WTC11 (cell line): ENCODE measurements at regions not wholly inside any gene's neighbourhood (a gene's known extent, or its start where the extent isn't known, plus 50 kb on each side); places are given as distances from the start of the nearest gene placed in this dataset.

Experiments
- ATAC-seq: fragments of 200-7000 bp; cut with Tn5 transposase; 2 replicates; pipeline ENCODE4 v1.10.0; 2021; ENCODE audit warnings: mild to moderate bottlenecking, moderate library complexity
- CTCF ChIA-PET: fragments of 300-600 bp; sonication (Branson Sonifier 250); formaldehyde crosslinking; loops from one replicate; lab custom pipeline; 2021; ENCODE audit warnings: antibody characterized with exemption; lab: Charles Lee
- POLR2A ChIA-PET: fragments of 350-600 bp; sonication (Branson Sonifier 250); formaldehyde crosslinking; loops from one replicate; lab custom pipeline; 2021; ENCODE audit warnings: antibody characterized with exemption; lab: Charles Lee
- DNase-seq: peaks from one replicate; pipeline ENCODE4 v3.0.0; 2021; ENCODE audit warnings: low spot score
- H3K27ac Mint-ChIP-seq: 2 replicates; pipeline ENCODE4 v1.8.0; 2021; ENCODE audit warnings: mixed read lengths
- H3K27me3 Mint-ChIP-seq: 2 replicates; pipeline ENCODE4 v1.8.0; 2021; ENCODE audit warnings: low read depth, mild to moderate bottlenecking, moderate library complexity, mixed read lengths
- H3K36me3 Mint-ChIP-seq: 2 replicates; pipeline ENCODE4 v1.8.0; 2021; ENCODE audit warnings: mixed read lengths
- H3K4me1 Mint-ChIP-seq: 2 replicates; pipeline ENCODE4 v1.8.0; 2022; ENCODE audit warnings: mixed read lengths
- H3K4me3 Mint-ChIP-seq: 2 replicates; pipeline ENCODE4 v1.8.0; 2021; ENCODE audit warnings: mild to moderate bottlenecking, moderate library complexity, mixed read lengths
- H3K9me3 Mint-ChIP-seq: 2 replicates; pipeline ENCODE4 v1.8.0; 2021; ENCODE audit warnings: mixed read lengths
- AFF4 ChIP-seq: sonication (generic); formaldehyde crosslinking; IDR thresholded peaks from 2 replicates; pipeline ENCODE4 v1.8.1; 2023; ENCODE audit warnings: mild to moderate bottlenecking, missing genetic modification reagents, borderline replicate concordance
- CREB1 ChIP-seq: sonication (generic); formaldehyde crosslinking; IDR thresholded peaks from 2 replicates; pipeline ENCODE4 v1.8.0; 2023; ENCODE audit warnings: mild to moderate bottlenecking, missing genetic modification reagents
- ELF4 ChIP-seq: sonication (generic); formaldehyde crosslinking; IDR thresholded peaks from 2 replicates; pipeline ENCODE4 v1.8.1; 2022; ENCODE audit warnings: low read depth, mild to moderate bottlenecking, moderate library complexity, missing genetic modification reagents
- ETV6 ChIP-seq: sonication (generic); formaldehyde crosslinking; IDR thresholded peaks from 2 replicates; pipeline ENCODE4 v1.8.1; 2022; ENCODE audit warnings: mild to moderate bottlenecking, missing genetic modification reagents
- FOXJ3 ChIP-seq: sonication (generic); formaldehyde crosslinking; IDR thresholded peaks from 2 replicates; pipeline ENCODE4 v1.9.0; 2021; ENCODE audit warnings: missing genetic modification reagents, mild to moderate bottlenecking, borderline replicate concordance
- FOXP1 ChIP-seq: sonication (generic); formaldehyde crosslinking; IDR thresholded peaks from 2 replicates; pipeline ENCODE4 v1.8.0; 2022; ENCODE audit warnings: missing genetic modification reagents, mild to moderate bottlenecking, moderate library complexity, borderline replicate concordance
- GABPB1 ChIP-seq: sonication (generic); formaldehyde crosslinking; IDR thresholded peaks from 2 replicates; pipeline ENCODE4 v1.8.1; 2023; ENCODE audit warnings: mild to moderate bottlenecking, missing genetic modification reagents
- GTF2I ChIP-seq: fragments of 250-450 bp; sonication (Bioruptor Pico); conservative IDR thresholded peaks from 2 replicates; pipeline ENCODE4 v1.4.0; 2021; ENCODE audit warnings: mild to moderate bottlenecking
- IRF2 ChIP-seq: sonication (generic); formaldehyde crosslinking; IDR thresholded peaks from 2 replicates; pipeline ENCODE4 v1.8.0; 2022; ENCODE audit warnings: low read depth, missing genetic modification reagents, borderline replicate concordance
- JUN ChIP-seq: sonication (generic); formaldehyde crosslinking; IDR thresholded peaks from 2 replicates; pipeline ENCODE4 v1.8.0; 2023; ENCODE audit warnings: mild to moderate bottlenecking, missing genetic modification reagents
- RORB ChIP-seq: fragments of 250-450 bp; sonication (Bioruptor Pico); IDR thresholded peaks from 2 replicates; pipeline ENCODE4 v1.9.0; 2021; ENCODE audit warnings: mild to moderate bottlenecking
- ZNF317 ChIP-seq: sonication (generic); formaldehyde crosslinking; IDR thresholded peaks from 2 replicates; pipeline ENCODE4 v1.8.1; 2023; ENCODE audit warnings: low read depth, mild to moderate bottlenecking, moderate library complexity, missing genetic modification reagents, borderline replicate concordance
- ZNF396 ChIP-seq: fragments of 250-450 bp; sonication (Bioruptor Pico); IDR thresholded peaks from 2 replicates; pipeline ENCODE4 v1.8.0; 2021; ENCODE audit warnings: mild to moderate bottlenecking, moderate library complexity, borderline replicate concordance
- ZNF416 ChIP-seq: fragments of 250-450 bp; sonication (Bioruptor Pico); IDR thresholded peaks from 2 replicates; pipeline ENCODE4 v1.9.0; 2021; ENCODE audit warnings: mild to moderate bottlenecking, inconsistent platforms
- ZNF512 ChIP-seq: sonication (generic); formaldehyde crosslinking; IDR thresholded peaks from 2 replicates; pipeline ENCODE4 v1.8.1; 2022; ENCODE audit warnings: missing genetic modification reagents, borderline replicate concordance
- ZNF532 ChIP-seq: fragments of 250-450 bp; sonication (Bioruptor Pico); IDR thresholded peaks from 2 replicates; pipeline ENCODE4 v1.9.0; 2021; ENCODE audit warnings: mild to moderate bottlenecking, borderline replicate concordance
- TF ChIP-seq, protein P1 (sequence below): sonication (generic); formaldehyde crosslinking; IDR thresholded peaks from 2 replicates; pipeline ENCODE4 v1.8.1; 2023; ENCODE audit warnings: mild to moderate bottlenecking, missing genetic modification reagents, moderate library complexity

- DNase-seq (no peak), ATAC-seq (no peak)
- TF ChIP-seq RORB (CRISPR knock-in tag) = no peak
- no peak for TF ChIP-seq ZNF317 (CRISPR knock-in tag)
- TF ChIP-seq IRF2 = no peak
- TF ChIP-seq, protein P1, sequence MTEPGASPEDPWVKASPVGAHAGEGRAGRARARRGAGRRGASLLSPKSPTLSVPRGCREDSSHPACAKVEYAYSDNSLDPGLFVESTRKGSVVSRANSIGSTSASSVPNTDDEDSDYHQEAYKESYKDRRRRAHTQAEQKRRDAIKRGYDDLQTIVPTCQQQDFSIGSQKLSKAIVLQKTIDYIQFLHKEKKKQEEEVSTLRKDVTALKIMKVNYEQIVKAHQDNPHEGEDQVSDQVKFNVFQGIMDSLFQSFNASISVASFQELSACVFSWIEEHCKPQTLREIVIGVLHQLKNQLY (CRISPR knock-in tag) = no peak
- TF ChIP-seq AFF4 = no peak
- Mint-ChIP-seq H3K4me1 (no peaks in the 10 kb centered on the region), H3K9me3 (no peaks in the 10 kb centered on the region), H3K27me3 (no peaks in the 10 kb centered on the region), H3K4me3 (no peak overlapping the region), H3K36me3 (no peaks in the 10 kb centered on the region), H3K27ac (no peak overlapping the region)
- CTCF ChIA-PET = no interaction called here
- POLR2A ChIA-PET = no interaction called here
These were observed 1090.0 kb downstream of the EPHA7 start for GRCh38 chr6:92329208-92329847.

DNA sequence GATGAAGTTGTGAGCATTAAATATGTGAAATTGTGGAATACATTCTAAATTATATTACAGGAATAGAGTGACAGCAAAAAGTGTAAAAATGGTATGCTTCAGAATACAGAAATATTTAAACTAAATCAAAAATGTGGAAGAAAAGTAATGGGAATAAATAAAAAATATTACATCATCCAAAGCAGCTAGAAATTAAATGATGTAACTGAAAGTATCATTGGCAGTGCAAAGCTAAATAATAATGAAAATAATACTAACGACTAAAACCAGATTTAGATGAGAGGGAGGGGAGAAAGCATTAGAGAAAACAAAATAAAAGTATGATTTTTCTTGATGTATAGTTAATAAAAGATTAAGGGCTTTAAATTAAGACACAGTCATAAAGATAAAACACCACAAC is 1104.0 kb downstream of the EPHA7 start:
- ChIA-PET CTCF (no interaction called here), POLR2A (no interaction called here)
- no peak overlapping the region for H3K4me3 Mint-ChIP-seq
- TF ChIP-seq ZNF512 (CRISPR knock-in tag) (no peak), GABPB1 (CRISPR knock-in tag) (no peak), ELF4 (no peak), FOXJ3 (CRISPR knock-in tag) (no peak), ZNF416 (CRISPR knock-in tag) (no peak), ETV6 (CRISPR knock-in tag) (no peak), FOXP1 (CRISPR knock-in tag) (no peak), CREB1 (CRISPR knock-in tag) (no peak)
- TF ChIP-seq, protein P1 (CRISPR knock-in tag) = no peak
- no peaks in the 10 kb centered on the region for H3K27me3 Mint-ChIP-seq
- ATAC-seq (no peak), DNase-seq (no peak)
- H3K27ac Mint-ChIP-seq = no peak overlapping the region
- peaks cover 9% of the 10 kb centered on the region for H3K9me3 Mint-ChIP-seq
- no peaks in the 10 kb centered on the region for H3K36me3 Mint-ChIP-seq
- no peaks in the 10 kb centered on the region for H3K4me1 Mint-ChIP-seq

- H3K9me3 Mint-ChIP-seq = peaks cover 6% of the 10 kb centered on the region
- H3K27ac Mint-ChIP-seq = no peak overlapping the region
- DNase-seq (no peak), ATAC-seq (no peak)
- H3K4me1 Mint-ChIP-seq = no peaks in the 10 kb centered on the region
- no peaks in the 10 kb centered on the region for H3K36me3 Mint-ChIP-seq
- no peak for TF ChIP-seq ZNF532 (CRISPR knock-in tag)
- no peak for TF ChIP-seq ZNF396 (CRISPR knock-in tag)
- no peak for TF ChIP-seq GTF2I
- TF ChIP-seq JUN (CRISPR knock-in tag) = no peak
- H3K27me3 Mint-ChIP-seq = no peaks in the 10 kb centered on the region
- CTCF ChIA-PET = no interaction called here
- POLR2A ChIA-PET = no interaction called here
- H3K4me3 Mint-ChIP-seq = no peak overlapping the region
These were observed 1122.3 kb downstream of the EPHA7 start for GRCh38 chr6:92297101-92297500.
